NCI-H2196 (cell line): ENCODE measurements at regions not wholly inside any gene's neighbourhood (a gene's known extent, or its start where the extent isn't known, plus 50 kb on each side); places are given as distances from the start of the nearest gene placed in this dataset.
"Not testable (repeated sequence)": the region's sequence is repeated elsewhere in the genome, so short reads cannot be mapped to it uniquely, and the experiment has no call there.

ENCODE experiments used
- DNase-seq: peaks from one replicate; lab custom pipeline; 2025; ENCODE audit not compliant: unreplicated experiment; lab: John Stamatoyannopoulos, UW

DNA sequence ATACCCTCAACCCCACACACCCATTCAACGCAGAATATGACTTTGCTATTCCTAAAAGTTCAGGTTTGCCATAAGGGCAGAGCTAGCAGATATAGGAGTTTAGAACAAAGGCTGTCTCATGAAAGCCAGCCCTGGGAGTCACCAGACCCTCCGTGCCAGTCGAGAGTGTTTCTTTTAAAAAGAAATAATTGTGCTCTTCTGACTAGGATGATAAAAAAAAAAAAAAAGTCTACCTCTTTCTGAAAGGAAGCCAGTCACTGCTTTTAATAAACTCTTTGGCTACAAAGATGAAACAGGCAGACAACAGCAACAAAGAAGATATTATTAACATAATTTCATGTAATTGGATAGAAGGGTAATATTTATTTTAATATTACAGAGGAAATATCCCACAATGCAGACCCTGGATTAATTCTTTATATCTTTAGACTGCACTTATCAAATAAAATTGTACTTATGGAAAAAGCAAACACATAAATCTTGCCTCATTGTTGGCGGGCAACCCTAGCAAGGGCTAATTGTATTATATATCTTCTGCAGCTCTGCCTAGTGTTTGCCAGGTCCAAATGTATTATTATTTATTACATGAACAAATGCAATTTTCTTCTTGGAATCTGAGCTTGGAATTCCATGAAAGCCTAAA lies 277.5 kb upstream of the DYNLRB2 start:
- no peak for DNase-seq

DNA sequence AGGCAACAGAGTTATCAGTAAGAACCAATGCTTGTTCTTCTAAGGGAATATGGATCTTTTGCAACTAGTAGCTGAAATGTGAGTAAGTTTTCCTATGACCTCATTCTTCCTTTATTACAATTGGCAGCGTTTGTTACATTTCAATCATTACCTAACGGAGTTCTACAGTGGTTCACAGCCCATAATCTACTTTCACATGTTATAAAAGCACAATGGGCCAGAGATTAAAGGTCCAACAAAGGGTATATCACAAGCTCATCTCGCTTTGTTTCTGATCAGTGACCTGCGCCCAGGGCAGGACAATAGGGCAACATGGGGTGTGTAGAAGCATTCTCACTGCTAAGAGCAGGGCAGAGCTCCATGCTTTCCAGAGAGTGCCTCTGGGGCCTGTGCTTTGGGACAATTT lies 279.9 kb upstream of the DYNLRB2 start:
- DNase-seq = no peak

DNA sequence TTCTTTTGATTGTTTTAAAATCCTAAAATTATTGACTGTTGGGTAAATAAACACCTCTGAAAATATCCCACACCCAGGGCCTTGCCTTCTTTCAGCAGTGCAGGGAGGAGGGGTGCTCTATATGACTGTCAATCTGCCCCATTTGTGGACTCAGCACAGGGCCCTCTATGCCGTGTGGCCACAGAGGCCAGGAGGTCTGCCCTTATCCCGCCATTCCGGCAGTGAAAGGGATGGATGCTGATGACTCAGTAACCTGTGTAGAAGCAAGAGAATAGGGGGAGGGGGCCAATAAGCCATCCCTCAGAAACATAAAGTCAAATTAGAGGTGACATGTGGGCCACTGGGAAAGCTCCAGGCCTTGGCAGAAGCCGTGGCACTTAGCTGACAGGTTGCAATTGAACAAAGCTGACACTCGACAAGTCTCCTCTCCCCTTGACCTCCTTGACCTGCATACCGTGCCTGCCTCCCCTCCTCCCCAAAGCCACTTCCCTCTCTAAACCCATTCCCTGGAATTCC lies 281.4 kb upstream of the DYNLRB2 start:
- DNase-seq = no peak

DNA sequence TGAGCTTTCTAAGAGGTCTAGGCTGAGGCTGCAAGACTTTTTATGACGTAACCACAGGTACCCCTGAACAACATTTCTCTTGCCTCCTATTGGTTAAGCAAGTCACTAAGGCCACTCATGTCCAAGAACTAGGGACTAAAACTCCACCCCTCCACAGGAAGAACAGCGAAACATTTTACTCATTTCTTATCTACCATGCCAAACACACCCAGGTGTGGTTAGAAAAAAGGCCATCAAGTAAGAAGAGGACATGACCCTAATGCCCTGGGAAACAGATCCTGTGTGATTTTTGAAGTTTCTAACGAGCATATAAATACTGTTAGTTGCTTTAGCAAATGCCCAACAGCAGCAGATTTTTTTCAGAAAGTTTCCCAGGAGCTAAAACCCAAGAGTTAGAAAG lies 282.4 kb upstream of the DYNLRB2 start:
- no peak for DNase-seq

DNA sequence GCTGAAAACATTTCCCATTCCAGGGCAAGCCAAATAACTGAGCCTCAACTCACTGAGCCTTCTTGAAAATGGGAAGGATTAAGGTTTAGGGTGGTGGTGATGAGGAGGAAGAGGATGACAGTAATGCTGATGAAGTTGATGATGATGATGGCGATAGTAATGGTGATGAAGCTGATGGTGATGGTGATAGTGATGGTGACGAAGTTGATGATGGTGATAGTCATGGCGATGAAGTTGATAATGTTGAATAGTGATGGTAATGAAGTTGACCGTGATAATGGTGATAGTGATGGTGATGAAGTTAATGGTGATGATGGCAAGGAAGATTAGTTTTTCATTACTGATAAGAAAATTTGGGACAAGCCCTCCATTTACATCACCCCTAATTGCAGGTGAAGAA lies 285.8 kb upstream of the DYNLRB2 start:
- DNase-seq = no peak

DNA sequence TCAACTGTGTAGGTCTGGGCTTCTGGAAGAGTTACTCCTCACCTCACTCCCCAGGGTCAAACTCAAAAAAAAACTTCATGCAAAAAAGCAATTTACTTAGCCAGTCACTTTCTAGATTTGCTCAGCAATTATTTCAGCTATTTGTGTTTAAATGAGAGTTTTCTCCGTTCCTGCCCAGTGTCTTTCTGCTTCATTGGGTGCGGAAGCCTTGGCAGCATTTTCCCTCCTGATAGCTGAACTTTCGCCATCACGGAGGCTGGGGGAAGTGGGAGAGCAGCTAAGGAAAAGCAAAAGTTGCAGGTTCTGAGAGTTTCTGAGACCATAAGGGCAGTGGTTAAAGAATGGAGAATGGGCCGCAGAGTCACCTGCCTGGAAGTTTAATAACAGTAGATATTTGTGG lies 287.1 kb upstream of the DYNLRB2 start:
- no peak for DNase-seq

DNA sequence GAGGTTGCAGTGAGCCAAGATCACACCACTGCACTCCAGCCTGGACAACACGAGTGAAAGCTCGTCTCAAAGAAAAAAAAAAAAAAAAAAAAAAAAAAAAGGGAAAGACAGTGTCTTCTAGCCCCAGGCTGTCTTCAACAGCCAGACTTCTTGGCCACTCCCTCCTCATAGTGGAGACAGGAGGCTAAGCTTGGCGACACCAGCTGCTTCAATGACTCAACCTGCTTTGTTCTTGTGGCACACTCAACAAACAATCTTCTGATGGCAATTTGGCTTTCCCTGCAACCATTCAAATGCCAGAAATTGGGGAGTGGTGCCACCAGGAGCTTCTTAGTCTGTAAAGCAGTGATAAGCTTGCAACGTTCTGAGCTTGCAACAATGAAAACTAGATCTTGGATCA lies 290.4 kb upstream of the DYNLRB2 start:
- DNase-seq = no peak

- DNase-seq = not testable (repeated sequence)
Measured at GRCh38 chr16:80243303-80243702, 297.5 kb upstream of the DYNLRB2 start.

GRCh38 chr16:80242279-80242678 lies 298.5 kb upstream of the DYNLRB2 start:
- not testable (repeated sequence) for DNase-seq

DNA sequence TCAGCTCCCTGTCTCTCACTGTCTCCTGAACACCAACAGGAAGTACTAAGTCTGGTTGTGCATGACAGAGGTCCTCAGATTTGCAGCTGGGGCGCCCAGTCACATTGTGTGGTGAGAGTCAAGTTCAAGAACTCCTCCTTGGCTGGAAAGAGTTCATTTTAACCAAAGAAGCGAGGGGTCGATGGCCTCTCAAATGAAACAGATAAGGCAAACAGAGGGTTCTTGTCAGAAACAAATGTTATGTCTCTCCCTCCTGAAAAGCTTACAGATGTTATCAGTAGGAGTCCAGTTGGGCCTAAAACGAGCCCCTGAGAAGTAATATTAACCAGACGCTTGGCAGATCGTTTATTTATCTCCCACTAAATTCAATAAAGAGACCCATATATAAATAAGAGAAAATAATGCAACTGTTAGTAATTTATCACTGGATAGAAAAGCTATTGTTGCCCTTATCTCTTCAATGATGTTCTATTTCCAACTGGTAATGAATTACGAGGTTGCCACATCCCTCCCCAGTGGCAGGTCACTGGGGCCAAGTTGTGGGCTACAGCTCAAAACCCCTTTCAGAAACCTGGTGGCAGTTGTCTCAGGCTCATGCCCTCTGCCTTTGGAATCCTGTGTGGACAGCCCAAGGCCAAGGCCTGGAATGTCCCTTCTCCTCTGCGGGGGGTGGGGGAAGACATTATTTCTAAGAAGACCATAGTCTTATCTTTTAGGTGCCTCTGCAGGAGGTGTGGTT lies 307.5 kb upstream of the DYNLRB2 start:
- DNase-seq = no peak

DNA sequence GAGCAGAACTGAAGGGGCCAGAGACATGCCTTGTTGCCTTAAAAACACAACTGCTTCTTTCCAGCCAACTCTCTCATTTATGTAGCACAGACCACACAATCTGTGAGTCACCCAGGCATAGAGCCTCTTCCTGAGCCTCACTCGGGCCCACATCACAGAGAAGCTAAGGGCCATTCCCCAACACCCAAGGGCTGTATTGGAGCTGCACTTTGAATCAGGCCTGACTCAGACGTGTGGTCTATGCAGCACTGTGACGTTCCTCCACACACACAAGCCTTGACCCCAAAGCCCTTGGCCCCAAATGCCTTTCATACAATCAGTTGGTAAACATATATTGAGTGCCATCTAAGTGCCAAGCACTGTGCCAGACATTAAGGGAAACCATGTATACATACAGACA lies 308.9 kb upstream of the DYNLRB2 start:
- no peak for DNase-seq

GRCh38 chr16:80231121-80231520 lies 309.7 kb upstream of the DYNLRB2 start:
- no peak for DNase-seq

- no peak for DNase-seq
Measured at GRCh38 chr16:80230328-80231120, 310.3 kb upstream of the DYNLRB2 start.

DNA sequence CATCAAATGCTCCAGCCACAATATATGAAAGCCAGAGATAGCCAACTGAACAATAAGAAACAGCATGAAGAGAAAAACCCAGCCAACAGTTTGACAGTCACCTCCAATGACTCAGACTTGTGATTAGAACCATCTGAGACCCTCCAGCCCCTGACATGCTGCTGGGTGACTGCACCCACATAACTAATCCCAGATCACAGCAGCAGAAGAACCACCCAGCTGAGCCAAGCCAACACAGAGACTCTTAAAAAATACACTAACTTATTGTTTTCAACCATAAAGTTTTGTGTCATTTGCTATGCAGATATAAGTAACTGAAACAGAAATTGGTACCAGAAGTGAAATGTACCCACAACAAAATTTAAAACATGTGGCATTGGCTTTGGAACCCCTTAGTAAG lies 314.3 kb upstream of the DYNLRB2 start:
- no peak for DNase-seq

- no peak for DNase-seq
Measured at GRCh38 chr16:80210787-80211186, 330.0 kb upstream of the DYNLRB2 start.

DNA sequence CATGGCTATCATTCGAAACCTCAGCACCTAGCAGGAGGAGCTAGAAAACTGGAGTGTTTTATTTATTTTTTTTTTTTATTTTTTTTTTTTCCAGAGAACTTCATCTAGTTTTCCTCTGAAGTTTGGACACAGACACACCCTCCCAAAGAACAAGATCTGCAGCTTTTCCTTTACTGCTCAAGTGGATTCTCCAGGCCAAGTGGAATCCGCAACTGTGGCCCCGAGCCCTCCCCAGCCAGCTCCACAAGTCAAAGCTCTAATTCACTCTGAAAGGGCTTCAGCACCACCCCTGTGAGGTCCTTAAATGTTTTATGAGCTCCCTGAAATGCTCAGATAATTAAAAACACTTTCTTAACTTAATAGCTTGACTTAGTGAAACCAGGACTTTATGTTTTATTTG lies 332.1 kb upstream of the DYNLRB2 start:
- no peak for DNase-seq

DNA sequence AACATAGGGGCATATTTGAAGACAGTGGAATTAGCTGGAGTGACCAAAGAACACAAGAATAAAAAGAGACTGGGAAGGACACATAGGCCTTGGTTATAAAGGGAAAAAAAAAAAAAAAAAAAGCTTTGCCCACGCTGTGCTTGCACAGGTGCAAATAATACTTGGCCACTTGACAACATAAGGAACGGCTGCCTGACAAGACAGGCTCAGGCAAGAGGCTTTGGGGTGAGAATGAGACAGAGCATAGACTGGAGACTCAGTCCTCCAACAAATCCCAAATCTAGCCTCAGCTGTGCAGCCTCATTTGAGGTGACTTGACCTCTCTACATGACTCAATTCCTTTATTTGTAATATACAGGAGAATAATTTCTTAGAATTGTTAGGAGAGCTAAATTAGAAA lies 332.8 kb upstream of the DYNLRB2 start:
- no peak for DNase-seq

DNA sequence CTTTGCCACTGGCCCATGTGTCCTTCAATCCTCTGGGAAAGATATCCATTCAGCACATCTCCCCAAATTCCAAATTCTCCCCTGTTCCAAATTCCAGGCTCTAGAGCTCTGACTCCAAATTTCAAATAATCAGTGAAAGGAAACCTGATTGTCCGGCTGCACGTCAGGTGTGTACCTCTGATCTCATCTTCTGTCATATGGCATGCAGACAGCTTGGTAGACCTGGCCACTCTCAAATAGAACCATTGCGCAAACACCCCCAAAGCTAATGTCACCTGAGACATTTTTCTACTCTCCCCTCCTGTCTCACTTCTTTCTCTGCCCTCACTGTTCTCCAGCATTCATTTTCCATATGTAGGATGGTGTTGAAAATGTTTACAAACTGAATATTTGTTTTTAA lies 337.0 kb upstream of the DYNLRB2 start:
- no peak for DNase-seq

DNA sequence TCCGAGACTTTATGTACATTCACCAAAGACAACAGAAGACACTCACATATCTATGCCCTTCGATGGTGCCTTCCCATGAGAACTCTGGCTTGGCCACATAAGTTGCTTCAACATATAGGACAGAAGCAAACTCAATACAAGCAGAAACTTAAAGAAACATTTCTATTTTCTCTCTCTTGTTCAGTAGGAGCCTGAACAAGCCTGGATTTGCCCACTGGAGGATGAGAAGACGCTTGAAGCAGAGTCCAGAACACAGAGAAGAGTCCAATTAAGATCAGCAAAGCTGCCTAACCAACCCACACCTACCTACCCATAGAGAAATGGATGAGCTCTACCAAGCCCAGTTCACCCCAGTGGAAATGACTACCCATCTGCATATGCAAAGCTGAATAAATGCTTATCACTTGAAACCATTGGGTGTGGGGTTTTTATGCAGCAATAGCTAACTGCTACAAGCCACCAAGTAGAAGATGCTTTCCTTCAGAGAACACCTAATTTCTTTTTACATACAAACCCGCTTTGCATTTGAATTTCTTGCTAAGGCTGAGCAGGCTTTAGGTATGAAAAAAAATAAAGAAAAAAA lies 337.9 kb upstream of the DYNLRB2 start:
- DNase-seq = no peak

GRCh38 chr16:80200079-80200478 lies 340.7 kb upstream of the DYNLRB2 start:
- no peak for DNase-seq

DNA sequence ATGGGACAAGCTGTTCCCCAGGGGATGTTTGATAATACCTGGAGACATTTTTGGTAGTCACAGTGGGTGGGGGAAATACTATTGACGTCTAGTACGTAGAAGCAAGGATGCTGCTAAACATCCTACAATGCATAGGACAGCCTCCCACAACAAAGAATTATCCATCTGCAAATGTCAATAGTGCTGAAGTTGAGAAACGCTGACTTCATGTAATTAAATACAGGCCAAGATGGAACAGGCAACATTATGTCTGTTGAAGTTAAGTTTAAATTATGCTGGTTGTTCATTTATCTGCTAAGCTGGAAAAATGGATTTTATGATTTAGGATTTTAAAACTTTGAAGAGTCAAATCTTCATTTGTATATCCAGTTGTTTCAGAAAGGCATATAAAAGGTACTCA lies 341.2 kb upstream of the DYNLRB2 start:
- no peak for DNase-seq
